ENCODE measurements at regions not wholly inside any gene's neighbourhood (a gene's known extent, or its start where the extent isn't known, plus 50 kb on each side); places are given as distances from the start of the nearest gene placed in this dataset.
A peak's percentile ranks its signal among the peaks of the same experiment; 100 is the strongest.

- peak overlapping the region; percentile 20 for H3K4me3 ChIP-seq (ENCODE audit: low read depth, low read length)
- DNase-seq (ENCODE audit: low read depth): peak; percentile 21
Observed at GRCh38 chr7:362402-363096, 72.6 kb downstream of the FOXL3 start.

GRCh38 chr7:363626-364025, 73.7 kb downstream of the FOXL3 start:
- DNase-seq (ENCODE audit: low read depth): no peak
- H3K4me3 ChIP-seq (ENCODE audit: low read depth, low read length): no peak overlapping the region
- TF ChIP-seq CTCF (conservative IDR thresholded peaks at IDR 0.05; ENCODE audit: low read depth, low read length): no peak

More at GRCh38 chr7:362402-363096, 72.6 kb downstream of the FOXL3 start:
- no peak for TF ChIP-seq CTCF (conservative IDR thresholded peaks at IDR 0.05; ENCODE audit: low read depth, low read length)

- no peak for TF ChIP-seq CTCF (conservative IDR thresholded peaks at IDR 0.05; ENCODE audit: low read depth, low read length)
- no peak for DNase-seq (ENCODE audit: low read depth)
- no peak overlapping the region for H3K4me3 ChIP-seq (ENCODE audit: low read depth, low read length)
Observed at GRCh38 chr7:364536-364935, 74.6 kb downstream of the FOXL3 start.

- no peak overlapping the region for H3K4me3 ChIP-seq (ENCODE audit: low read depth, low read length)
- DNase-seq (ENCODE audit: low read depth): no peak
Observed at GRCh38 chr7:365593-365992, 75.6 kb downstream of the FOXL3 start.

GRCh38 chr7:366161-366803, 76.3 kb downstream of the FOXL3 start:
- peak; percentile 22 for DNase-seq (ENCODE audit: low read depth)
- no peak for TF ChIP-seq CTCF (conservative IDR thresholded peaks at IDR 0.05; ENCODE audit: low read depth, low read length)
- H3K4me3 ChIP-seq (ENCODE audit: low read depth, low read length): peak overlapping the region; percentile 17

More at GRCh38 chr7:365593-365992, 75.6 kb downstream of the FOXL3 start:
- TF ChIP-seq CTCF (conservative IDR thresholded peaks at IDR 0.05; ENCODE audit: low read depth, low read length): no peak

GRCh38 chr7:367351-367901, 77.5 kb downstream of the FOXL3 start:
- TF ChIP-seq CTCF (conservative IDR thresholded peaks at IDR 0.05; ENCODE audit: low read depth, low read length): no peak
- no peak overlapping the region for H3K4me3 ChIP-seq (ENCODE audit: low read depth, low read length)
- no peak for DNase-seq (ENCODE audit: low read depth)

Measured in choroid plexus epithelial cell (primary cell).